NCI-H345 (cell line): ENCODE measurements at regions not wholly inside any gene's neighbourhood (a gene's known extent, or its start where the extent isn't known, plus 50 kb on each side); places are given as distances from the start of the nearest gene placed in this dataset.

ENCODE experiments used
- DNase-seq: peaks from one replicate; lab custom pipeline; 2025; lab: John Stamatoyannopoulos, UW

- no peak for DNase-seq
These were observed 140.0 kb downstream of the ASCL1 start for GRCh38 chr12:103097496-103097895.

GRCh38 chr12:103100257-103100831, 142.9 kb downstream of the ASCL1 start:
- DNase-seq = no peak

DNA sequence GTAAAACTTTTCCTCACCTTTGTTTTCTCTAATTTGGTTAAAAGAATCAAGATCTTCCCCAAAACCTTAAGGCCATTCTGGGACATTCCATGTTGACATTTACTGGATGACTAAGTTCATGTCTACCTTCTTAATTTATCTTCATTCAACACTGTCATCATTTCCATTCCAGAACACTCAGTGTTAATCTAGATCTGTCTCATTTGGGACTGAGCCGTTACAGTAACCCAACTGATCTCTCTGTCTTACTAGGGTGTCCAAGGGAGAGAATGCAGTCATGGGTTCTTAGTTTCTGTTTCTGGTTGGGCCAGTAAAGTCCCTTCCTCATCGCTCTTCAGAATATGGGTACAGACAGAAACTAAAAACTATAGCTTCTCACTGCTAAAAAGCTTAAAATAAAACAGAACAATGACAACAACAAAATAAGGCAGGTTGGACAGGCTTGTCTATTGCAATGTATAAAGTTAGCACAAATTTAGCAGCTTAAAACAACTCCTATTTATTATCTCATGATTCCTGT, 144.8 kb downstream of the ASCL1 start:
- no peak for DNase-seq

- no peak for DNase-seq
These were observed 148.6 kb downstream of the ASCL1 start for GRCh38 chr12:103105971-103106597.

DNA sequence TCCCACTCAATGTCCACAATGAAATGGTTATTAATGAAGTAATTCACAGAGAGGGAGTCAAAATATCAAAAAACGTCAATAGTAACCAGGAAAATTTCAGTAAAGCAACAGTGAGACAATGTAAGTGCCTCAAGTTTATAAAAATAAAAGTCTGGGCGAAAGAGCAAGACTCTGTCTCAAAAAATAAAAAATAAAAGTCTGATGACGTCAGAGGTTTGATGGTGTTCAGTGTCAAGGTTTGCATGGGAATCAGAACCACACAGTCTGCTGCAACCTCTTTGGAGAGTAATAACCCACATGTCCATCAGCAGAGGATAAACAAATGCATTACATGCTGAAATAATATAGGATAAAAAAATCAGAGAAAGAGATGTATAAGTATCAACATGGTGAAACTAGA, 152.4 kb downstream of the ASCL1 start:
- DNase-seq = no peak

DNA sequence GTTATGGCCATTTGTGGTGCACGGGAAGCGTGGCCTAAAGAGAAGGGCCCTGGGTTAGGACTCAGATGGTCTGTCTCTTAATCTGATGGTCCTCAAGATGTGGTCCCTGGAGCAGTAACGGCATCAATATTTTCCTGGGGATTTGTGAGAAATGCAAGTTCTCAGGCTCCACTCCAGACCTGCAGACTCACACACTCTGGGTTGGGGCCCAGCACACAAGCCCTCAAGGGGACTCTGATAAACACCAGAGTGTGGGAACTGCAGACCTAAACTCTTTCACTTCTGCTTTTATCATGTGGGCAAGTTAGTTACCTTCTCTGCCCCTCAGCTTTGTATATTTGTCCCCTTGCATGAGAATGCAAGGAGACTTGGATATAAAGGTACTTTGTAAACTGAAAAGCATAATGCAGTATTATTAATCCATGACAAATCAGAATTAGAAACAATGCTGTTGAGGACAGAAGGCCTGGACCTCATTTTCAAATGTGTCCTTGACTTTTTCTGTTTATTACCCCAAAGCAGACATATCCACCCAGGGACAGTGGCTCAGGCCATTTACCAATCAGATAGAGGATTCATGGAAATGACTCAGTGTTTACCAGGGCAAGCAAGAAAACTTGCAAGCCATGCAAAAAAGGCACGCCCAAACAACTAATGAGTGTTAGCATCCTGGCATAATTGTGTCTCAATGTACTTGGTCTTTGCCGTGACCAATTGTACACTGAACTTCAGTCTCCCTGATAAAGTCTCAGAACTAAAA, 157.0 kb downstream of the ASCL1 start:
- DNase-seq = no peak

GRCh38 chr12:103128862-103129501, 171.5 kb downstream of the ASCL1 start:
- DNase-seq = no peak

DNA sequence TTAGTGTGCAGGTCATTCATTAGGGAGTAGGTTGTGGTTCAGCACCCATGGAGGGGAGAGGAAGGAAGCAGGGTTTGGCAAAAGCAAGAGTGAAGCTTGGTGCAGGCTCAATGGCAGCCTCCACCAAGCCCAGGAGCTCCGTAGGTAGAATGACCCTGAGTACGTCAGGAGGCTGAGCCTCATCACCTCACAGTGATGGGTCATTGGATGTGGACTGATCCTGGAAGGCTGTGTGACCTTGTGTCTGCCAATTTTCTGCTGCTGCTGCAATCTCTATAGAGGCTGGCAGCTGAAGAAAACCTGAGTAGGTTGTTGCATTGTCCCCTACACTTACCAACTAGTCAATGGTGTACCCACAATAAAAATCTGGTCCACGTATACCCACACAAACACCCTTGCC, 173.1 kb downstream of the ASCL1 start:
- DNase-seq = no peak

GRCh38 chr12:103138538-103138937, 181.1 kb downstream of the ASCL1 start:
- DNase-seq = no peak

GRCh38 chr12:103139876-103140275, 182.4 kb downstream of the ASCL1 start:
- no peak for DNase-seq

GRCh38 chr12:103140286-103140685, 182.8 kb downstream of the ASCL1 start:
- DNase-seq = no peak

DNA sequence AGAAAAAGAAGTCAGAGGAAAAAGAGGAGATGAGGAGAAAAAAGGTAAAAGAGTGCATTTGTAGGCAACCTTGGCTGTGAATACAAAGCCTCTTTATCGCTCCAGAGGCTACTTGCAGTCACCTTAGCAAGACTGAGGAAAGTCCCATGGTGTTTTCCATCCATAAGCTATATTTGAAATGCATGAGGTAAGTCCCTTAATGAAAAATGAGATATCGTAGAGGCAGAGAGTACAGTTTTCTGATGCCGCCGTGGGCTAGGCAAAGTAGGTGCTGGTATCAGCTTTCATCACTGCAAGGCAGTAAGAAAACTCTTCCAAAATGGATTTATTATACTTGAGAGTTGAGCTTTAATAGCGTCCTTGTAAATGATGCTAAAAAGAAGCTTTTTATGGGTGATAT, 186.8 kb downstream of the ASCL1 start:
- no peak for DNase-seq

DNA sequence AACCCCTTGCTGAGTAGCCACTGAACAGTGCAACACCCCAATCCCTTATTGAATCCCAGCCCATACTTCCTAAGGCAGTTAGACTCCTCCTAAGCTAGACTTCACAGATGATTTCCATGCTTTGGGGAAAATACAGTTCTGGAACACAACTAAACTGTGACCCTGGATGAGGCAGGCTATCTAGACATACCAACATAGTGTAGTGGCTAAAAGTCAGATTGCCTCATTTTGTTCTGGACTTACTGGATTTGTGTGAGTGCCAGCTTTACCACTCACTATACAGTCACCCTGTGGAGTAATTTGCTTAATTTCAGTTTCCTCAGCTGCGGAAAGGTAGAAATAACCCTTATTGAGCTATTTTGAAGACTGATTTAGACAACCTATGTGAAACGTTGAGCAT, 203.1 kb downstream of the ASCL1 start:
- DNase-seq = no peak

GRCh38 chr12:103161582-103162362, 204.3 kb downstream of the ASCL1 start:
- DNase-seq = peak; percentile 8

- DNase-seq = no peak
These were observed 209.5 kb downstream of the ASCL1 start for GRCh38 chr12:103166949-103167348.

GRCh38 chr12:103172447-103173112, 215.1 kb downstream of the ASCL1 start:
- no peak for DNase-seq

DNA sequence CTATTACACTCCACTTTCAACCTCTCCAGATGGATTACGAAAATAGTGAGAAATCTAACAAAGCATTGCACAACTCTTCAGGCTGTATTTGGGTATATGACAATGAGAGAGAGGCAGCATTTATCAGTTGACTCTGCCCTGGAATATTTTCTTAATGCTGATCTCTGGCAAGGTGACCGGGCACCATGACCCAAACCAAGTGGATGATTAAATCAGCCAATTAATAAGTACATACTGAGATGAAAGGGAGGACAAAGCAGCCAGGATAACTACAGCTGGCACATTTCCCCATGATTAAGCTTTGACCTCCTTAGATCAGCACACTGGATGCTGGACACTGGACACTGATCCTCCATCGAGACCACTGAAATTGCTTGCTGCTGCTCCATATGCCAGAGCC, 218.2 kb downstream of the ASCL1 start:
- no peak for DNase-seq

- DNase-seq = no peak
These were observed 220.3 kb downstream of the ASCL1 start for GRCh38 chr12:103177639-103178255.

DNA sequence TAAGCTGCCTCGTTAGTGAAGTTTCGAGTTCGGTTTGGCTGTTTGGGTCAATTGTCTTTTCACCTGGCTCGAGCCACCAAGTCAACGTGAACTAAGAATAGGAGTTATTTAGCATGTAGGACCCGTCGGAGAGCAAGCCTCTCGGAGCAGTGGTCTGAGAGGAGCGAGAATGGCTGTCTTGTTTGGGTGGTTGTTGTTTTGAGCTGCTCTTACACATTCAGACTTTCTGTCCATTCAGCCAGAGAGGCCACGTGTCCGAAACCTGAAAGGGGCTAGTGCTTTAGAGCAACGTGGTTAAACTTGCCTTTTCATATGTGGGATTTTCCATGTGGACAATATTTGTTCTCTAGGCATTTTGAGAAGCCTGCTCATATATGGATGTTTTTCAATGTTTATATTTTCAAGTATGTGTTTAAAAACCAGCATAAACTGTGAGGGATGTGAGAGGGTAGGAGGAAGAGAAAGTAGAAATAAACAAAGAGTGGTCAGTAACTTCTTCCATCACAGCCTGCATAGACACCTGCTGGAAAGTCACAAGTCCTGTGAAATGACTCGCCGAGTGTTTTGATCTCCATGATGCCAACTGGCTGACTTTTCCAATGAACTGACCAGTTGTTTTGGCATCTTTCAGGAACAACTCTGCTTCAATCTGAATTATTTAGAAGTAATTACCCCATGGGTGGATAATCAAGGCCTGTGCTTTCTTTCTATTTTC, 221.0 kb downstream of the ASCL1 start:
- DNase-seq = no peak
